ENCODE measurements at regions not wholly inside any gene's neighbourhood (a gene's known extent, or its start where the extent isn't known, plus 50 kb on each side); places are given as distances from the start of the nearest gene placed in this dataset.

DNA sequence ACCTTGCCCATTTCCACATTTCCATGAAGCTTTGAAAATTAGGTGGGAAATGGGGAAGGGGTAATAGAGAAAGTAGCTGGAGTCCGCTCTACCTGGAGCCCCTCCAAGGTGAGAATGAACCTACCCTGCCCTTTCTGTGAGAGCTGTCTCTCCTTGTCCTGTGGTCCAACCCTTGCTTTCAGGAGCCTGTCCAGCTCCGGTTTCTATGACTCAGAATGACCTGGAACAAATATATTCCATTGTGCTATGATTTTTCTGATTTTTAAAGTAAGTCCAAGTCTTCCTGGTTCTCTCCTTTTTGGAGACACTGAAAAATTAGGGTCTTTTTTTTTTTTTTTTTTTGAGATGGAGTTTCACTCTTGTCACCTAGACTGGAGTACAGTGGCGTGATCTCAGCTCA, 89.1 kb upstream of the VASH1 start:
- no peak for TF ChIP-seq EZH2 (IDR thresholded peaks at IDR 0.05; ENCODE audit: low read depth)
- TF ChIP-seq, protein P1, sequence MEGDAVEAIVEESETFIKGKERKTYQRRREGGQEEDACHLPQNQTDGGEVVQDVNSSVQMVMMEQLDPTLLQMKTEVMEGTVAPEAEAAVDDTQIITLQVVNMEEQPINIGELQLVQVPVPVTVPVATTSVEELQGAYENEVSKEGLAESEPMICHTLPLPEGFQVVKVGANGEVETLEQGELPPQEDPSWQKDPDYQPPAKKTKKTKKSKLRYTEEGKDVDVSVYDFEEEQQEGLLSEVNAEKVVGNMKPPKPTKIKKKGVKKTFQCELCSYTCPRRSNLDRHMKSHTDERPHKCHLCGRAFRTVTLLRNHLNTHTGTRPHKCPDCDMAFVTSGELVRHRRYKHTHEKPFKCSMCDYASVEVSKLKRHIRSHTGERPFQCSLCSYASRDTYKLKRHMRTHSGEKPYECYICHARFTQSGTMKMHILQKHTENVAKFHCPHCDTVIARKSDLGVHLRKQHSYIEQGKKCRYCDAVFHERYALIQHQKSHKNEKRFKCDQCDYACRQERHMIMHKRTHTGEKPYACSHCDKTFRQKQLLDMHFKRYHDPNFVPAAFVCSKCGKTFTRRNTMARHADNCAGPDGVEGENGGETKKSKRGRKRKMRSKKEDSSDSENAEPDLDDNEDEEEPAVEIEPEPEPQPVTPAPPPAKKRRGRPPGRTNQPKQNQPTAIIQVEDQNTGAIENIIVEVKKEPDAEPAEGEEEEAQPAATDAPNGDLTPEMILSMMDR (conservative IDR thresholded peaks at IDR 0.05) = no peak

Data from PC-9 (cell line).